NCI-H2107 treated with DMSO at 0.1 percent for 48 hours (cell line): ENCODE measurements at regions not wholly inside any gene's neighbourhood (a gene's known extent, or its start where the extent isn't known, plus 50 kb on each side); places are given as distances from the start of the nearest gene placed in this dataset.
"Not testable (repeated sequence)": the region's sequence is repeated elsewhere in the genome, so short reads cannot be mapped to it uniquely, and the experiment has no call there.

Experiments
- DNase-seq: peaks from one replicate; lab custom pipeline; 2025; ENCODE audit not compliant: unreplicated experiment; lab: John Stamatoyannopoulos, UW

DNA sequence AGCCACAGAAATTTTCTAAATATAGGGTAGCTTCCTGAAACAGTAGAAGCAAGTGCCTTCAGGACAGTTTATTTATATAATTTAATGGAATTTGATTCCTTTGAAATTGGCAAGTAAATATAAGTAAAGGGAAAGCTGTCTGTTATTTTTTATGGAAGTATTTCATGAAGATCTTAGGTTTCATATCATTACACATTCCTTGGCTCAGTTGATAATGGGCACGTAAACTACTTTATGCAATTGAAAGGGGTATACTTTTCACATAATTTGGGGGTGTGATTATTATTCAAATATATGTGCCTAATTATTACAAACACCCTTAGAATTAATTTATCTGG, 71.1 kb upstream of the RAP1B start:
- no peak for DNase-seq

DNA sequence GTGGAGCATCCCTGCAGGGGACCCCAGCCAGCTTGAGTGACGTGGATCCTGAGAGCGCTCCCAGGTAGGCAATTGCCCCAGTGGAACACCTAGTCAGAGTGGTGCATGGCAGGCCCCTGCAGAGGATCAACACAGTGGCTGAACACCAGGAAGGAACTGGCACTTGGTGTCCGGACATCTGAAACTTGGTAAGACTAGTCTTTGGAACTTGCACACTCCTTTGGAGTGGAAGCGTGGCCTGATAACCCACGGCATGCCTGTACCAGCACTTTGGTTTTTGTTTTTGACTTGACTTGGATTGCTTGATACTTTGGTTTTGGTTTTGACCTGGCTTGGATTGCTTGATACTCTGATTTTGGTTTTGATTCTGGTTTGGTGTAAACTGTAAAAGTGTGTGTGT, 69.9 kb upstream of the RAP1B start:
- DNase-seq, result not testable (repeated sequence)

DNA sequence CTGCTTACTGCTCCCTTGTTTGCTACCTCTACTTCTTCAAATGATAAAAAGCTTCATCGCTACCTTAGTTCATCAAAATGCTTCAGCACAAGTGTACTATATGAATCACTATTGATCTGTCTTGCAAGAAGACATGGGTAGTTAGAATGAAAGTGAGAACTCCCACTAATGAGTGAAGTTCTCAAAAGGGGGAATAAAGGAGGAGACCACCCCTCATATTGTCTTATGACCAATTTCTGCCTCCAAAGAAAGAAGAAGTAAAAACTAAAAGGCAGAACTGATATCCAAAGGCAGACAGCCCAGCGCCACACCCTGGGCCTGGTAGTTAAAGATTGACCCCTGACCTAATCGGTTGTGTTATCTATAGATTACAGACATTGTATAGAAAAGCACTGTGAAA, 63.4 kb upstream of the RAP1B start:
- DNase-seq, result not testable (repeated sequence)

DNA sequence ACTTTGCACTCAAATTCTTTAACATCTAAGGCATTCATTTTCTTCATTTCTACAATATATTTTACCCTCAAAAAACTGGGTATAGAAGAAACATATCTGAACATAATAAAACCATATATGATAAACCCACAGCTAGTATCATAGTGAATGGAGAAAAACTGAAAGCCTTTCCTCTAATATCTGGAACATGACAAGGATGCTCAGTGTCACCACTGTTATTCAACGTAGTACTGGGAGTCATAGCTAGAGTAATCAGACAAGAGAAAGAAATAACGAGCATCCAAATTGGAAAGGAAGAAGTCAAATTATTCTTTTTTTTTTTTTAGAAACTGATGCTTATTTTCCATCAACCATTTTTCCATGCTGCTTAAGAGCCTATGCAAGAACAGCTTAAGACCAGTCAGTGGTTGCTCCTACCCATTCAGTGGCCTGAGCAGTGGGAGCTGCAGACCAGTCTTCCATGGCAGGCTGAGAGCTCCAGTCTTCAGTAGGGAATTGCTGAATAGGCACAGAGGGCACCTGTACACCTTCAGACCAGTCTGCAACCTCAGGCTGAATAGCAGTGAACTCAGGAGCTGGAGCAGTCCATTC, 58.0 kb upstream of the RAP1B start:
- DNase-seq, result not testable (repeated sequence)

DNA sequence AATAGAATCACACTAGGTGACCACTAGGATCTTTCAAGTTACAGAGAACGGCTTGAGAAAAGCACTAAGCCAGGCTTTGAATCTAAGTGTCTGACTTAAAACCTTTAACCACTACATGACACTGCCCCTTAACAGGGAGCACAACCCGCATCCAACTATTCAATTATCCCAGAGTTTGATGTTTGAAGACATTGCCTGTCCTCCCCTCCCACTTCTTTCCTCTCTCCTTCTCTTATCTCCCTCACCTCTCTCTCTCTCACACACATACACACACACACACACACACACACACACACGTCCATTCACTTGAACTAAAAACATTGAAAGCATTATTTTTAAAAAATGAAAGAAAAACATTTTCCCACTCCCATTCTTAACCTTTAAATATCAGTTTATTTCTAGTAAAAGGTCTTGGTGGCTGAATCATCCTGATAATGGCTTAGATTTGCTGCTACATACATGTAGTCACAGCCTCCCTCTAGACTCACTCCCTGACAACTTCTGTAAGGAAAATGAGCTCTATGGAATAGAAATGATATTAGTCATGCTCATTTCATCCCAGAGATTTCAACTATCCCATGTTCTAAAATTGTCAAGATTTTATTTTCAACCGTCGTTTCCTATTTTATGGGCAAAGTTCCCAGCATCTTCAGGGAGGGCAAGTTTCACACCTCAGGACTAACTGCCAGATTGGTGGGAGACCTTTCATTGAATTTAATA, 53.5 kb upstream of the RAP1B start:
- DNase-seq, result no peak

DNA sequence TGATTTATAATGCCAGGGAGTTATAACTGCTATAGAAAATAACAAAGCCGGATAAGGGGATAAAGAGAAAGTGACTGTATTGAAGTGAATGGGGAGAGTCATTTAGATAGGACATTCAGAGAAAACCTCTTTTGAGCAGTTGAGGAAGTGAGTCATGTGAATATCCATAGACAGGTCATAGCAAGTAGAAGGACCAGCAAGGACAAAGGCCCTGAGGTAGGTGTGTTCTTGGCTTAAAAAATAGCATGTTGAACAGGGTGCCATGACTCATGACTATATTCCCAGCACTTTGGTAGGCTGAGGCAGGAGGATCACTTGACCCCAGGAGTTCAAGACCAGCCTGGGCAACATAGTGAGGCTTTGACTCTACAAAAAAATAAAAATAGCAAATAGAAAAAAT, 51.5 kb upstream of the RAP1B start:
- no peak for DNase-seq

DNA sequence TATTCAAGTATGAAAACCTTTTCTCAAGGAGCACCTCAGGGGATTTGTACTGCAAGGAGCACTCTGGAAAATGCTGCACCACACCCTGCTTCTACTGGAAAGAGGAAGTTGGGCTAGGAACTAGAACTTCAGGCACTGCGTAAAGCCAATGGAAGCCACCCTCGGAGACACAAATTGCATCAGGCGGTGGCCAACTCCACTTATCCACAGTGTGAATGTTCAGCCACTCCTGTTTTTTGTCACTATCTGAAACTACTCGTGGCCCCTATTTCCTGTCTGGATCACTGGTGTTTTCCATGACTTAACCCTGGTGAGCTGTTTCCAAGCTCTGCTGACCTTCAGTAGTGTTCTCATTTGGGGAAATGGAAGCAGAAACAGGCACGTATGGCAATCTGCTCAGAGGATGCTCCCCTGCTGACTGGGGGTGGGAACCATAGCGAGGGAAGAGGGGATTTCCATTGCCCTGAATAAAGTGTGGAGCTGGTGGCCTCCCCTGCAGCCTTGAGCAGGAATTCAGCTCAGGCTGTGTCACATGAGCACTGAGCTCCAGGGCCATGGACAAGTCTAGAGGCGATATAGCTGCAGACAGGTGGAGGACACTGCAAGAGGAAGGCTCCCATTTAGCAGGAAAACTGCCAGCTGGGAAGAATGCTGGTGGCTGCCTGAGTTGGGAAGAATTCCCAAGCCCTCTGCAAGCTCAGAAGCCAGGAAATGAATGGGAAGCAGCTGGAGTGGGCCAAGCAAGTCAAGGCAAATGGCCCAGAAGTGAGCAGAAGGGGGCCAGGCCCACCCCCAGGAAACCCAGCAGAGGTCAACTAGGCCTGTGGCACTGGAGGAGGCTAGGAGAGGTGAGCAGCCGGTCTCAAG, 50.5 kb upstream of the RAP1B start:
- DNase-seq, result no peak

DNA sequence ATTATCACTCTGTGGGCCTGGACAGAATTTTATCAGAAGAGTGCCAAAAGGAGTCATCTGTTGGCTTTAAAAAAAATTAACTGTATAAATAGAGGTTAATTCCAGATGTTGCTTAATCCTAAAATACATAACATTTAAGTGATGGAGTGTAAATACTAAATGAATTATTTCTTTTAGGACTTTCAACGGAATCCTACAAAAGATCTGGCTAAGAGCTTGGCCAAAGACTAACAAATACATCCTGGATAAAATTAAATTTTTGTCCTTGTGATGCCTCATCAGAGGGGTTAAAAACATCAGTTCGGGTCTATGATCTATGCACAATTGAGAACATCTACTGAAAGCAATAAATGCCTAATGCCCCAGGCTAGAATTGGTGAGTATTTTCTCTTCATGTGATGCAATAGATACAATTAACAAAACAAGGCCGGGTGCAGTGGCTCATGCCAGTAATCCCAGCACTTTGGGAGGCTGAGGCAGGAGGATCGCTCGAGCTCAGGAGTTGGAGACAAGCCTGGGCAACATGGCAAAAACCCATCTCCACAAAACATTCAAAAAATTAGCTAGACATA, 49.8 kb upstream of the RAP1B start:
- no peak for DNase-seq
